Neutrophil (primary cell): ENCODE measurements at regions not wholly inside any gene's neighbourhood (a gene's known extent, or its start where the extent isn't known, plus 50 kb on each side); places are given as distances from the start of the nearest gene placed in this dataset.

Experiments
- H3K27ac ChIP-seq: fragments of 200-600 bp; sonication (generic); 2 replicates; pipeline ENCODE4 v1.5.1; 2016; ENCODE audit warnings: mild to moderate bottlenecking, moderate library complexity
- H3K27me3 ChIP-seq: fragments of 200-600 bp; sonication (generic); 2 replicates; pipeline ENCODE4 v1.6.0; 2016; ENCODE audit warnings: mild to moderate bottlenecking
- H3K36me3 ChIP-seq: fragments of 200-600 bp; sonication (generic); 2 replicates; pipeline ENCODE4 v1.5.1; 2017
- H3K4me1 ChIP-seq, 2 experiments: fragments of 200-600 bp in 1 of 2; sonication (generic) in 1 of 2; 1 replicate in 1 of 2; 2 replicates in 1 of 2; pipeline versions ENCODE4 v1.5.1 to v1.6.1; 2013 to 2016; ENCODE audit warnings: low read depth in 1 of 2, low read length in 1 of 2, mild to moderate bottlenecking in 1 of 2, moderate library complexity in 1 of 2; ENCODE audit not compliant: control insufficient read depth in 1 of 2, insufficient read depth in 1 of 2
- H3K4me3 ChIP-seq, 2 experiments: fragments of 200-600 bp in 1 of 2; sonication (generic) in 1 of 2; 1 replicate in 1 of 2; 2 replicates in 1 of 2; pipeline ENCODE4 v1.5.1; 2013 to 2016; ENCODE audit warnings: low read depth in 1 of 2, low read length in 1 of 2, mild to moderate bottlenecking in 1 of 2, moderate library complexity in 1 of 2
- H3K9me3 ChIP-seq: fragments of 200-600 bp; sonication (generic); 2 replicates; pipeline ENCODE4 v1.5.1; 2016
- TF ChIP-seq, protein P1 (sequence below): fragments of 200-600 bp; sonication (generic); IDR thresholded peaks from 2 replicates; pipeline ENCODE4 v1.5.1; 2016; ENCODE audit warnings: antibody characterized with exemption

DNA sequence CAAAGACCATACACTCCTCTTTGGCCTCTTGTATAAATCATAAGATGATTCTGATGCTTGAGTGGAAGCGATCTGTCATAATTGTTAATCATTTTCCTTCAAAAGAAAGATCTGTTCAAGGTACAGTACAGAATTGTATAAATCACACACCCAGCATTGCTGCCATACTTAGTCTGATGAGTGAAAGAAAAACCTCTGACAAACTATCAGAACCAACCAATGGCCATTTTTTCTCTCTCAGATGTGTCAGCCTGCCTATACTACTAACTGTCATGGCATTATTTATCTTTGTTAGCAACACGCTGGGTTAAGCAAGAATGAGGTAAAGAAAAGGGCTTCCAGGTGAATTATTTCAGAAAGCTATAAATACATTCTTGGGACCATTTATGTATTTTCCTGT lies 1112.7 kb upstream of the TENM4 start:
- Histone ChIP-seq H3K4me1 (no peaks in the 10 kb centered on the region), H3K27ac (no peak overlapping the region), H3K4me3 (no peak overlapping the region), H3K27me3 (no peaks in the 10 kb centered on the region), H3K36me3 (no peaks in the 10 kb centered on the region), H3K9me3 (no peaks in the 10 kb centered on the region)
- TF ChIP-seq, protein P1, sequence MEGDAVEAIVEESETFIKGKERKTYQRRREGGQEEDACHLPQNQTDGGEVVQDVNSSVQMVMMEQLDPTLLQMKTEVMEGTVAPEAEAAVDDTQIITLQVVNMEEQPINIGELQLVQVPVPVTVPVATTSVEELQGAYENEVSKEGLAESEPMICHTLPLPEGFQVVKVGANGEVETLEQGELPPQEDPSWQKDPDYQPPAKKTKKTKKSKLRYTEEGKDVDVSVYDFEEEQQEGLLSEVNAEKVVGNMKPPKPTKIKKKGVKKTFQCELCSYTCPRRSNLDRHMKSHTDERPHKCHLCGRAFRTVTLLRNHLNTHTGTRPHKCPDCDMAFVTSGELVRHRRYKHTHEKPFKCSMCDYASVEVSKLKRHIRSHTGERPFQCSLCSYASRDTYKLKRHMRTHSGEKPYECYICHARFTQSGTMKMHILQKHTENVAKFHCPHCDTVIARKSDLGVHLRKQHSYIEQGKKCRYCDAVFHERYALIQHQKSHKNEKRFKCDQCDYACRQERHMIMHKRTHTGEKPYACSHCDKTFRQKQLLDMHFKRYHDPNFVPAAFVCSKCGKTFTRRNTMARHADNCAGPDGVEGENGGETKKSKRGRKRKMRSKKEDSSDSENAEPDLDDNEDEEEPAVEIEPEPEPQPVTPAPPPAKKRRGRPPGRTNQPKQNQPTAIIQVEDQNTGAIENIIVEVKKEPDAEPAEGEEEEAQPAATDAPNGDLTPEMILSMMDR, result no peak

DNA sequence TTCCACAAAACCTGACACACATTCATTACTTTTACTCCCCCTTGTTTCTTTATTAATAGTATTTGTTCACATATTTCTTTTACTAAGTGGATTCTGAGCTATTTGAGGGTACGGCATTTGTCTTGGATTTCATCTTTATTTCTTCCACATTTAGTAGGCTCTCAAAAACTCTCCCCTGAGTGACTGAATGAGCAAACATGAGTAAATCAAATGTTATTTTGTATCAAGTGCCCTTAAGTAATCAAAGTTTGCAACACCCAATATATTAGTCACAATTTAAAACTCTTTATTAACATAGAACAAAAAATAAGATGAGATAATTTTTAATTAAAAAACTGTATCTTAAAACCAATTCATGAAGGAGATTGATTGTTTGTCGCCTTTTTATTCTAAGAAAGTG lies 1101.9 kb upstream of the TENM4 start:
- no peaks in the 10 kb centered on the region for H3K9me3 ChIP-seq
- H3K36me3 ChIP-seq, result no peaks in the 10 kb centered on the region
- TF ChIP-seq, protein P1, result no peak
- no peaks in the 10 kb centered on the region for H3K27me3 ChIP-seq
- H3K27ac ChIP-seq, result no peak overlapping the region
- no peak overlapping the region for H3K4me3 ChIP-seq
- H3K4me1 ChIP-seq, result no peaks in the 10 kb centered on the region

DNA sequence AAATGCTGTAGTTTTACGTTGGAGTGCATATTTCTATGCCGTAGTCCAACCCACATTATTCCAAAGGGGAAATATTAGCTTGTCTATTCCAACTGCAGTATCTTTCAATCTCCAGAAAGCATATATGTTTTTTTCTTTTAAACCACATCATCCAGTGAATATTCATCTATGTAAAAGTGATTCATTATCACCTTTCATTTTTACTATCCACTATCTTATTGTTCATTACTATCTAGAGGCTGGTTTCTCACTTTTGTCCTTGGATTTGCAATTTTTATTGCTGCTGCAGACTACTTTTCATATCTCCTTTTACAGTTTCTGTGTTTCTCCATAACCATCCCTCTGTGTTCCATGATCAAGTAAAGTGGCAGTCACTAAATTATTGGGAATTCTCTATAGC lies 1097.2 kb upstream of the TENM4 start:
- Histone ChIP-seq H3K4me3 (no peak overlapping the region), H3K27ac (no peak overlapping the region), H3K4me1 (no peaks in the 10 kb centered on the region), H3K27me3 (no peaks in the 10 kb centered on the region), H3K9me3 (no peaks in the 10 kb centered on the region), H3K36me3 (no peaks in the 10 kb centered on the region)
- TF ChIP-seq, protein P1, result no peak

- Histone ChIP-seq H3K36me3 (no peaks in the 10 kb centered on the region), H3K27me3 (no peaks in the 10 kb centered on the region), H3K4me1 (no peaks in the 10 kb centered on the region), H3K27ac (no peak overlapping the region), H3K4me3 (no peak overlapping the region), H3K9me3 (no peaks in the 10 kb centered on the region)
- TF ChIP-seq, protein P1, result no peak
Observed at GRCh38 chr11:80533463-80533862, 1092.6 kb upstream of the TENM4 start.

DNA sequence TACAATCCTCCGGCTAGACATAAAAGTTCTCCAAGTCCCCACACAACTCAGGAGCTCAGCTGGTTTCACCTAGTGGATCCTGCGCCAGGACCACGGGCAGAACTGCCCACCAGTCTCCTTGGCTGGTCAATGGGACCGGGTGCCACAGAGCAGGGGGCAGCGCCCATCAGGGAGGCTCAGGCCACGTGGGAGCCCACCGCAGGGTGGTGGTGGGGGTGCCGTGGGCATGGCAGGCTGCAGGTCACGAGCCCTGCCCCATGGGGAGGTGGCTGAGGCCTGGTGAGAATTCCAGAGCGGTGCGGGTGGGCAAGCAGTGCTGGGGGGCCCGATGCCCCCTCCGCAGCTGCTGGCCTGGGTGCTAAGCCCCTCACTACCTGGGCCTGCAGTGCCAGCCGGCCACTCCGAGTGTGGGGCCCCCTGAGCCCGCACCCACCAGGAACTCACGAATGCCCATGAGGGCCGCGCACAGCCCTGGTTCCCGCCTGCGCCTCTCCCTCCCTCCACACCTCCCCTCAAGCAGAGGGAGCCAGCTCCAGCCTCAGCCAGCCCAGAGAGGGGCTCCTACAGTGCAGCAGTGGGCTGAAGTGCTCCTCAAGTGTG lies 1091.9 kb upstream of the TENM4 start:
- H3K36me3 ChIP-seq, result no peaks in the 10 kb centered on the region
- H3K27ac ChIP-seq, result no peak overlapping the region
- H3K9me3 ChIP-seq, result no peaks in the 10 kb centered on the region

More for the DNA sequence above, 1091.9 kb upstream of the TENM4 start:
- Histone ChIP-seq H3K4me3 (no peak overlapping the region), H3K27me3 (no peaks in the 10 kb centered on the region), H3K4me1 (no peaks in the 10 kb centered on the region)
- TF ChIP-seq, protein P1, result no peak
